HG03196 (cell line): ENCODE measurements at regions not wholly inside any gene's neighbourhood (a gene's known extent, or its start where the extent isn't known, plus 50 kb on each side); places are given as distances from the start of the nearest gene placed in this dataset.
"Not testable (repeated sequence)": the region's sequence is repeated elsewhere in the genome, so short reads cannot be mapped to it uniquely, and the experiment has no call there.

ENCODE experiments used
- ATAC-seq: cut with Tn5 transposase; IDR thresholded peaks from one replicate; pipeline ENCODE4 v1.9.1; 2021; ENCODE audit not compliant: unreplicated experiment

- ATAC-seq, result no peak
Measured at GRCh38 chr3:31314258-31314657, 218.5 kb upstream of the STT3B start.

- no peak for ATAC-seq
Measured at GRCh38 chr3:31319332-31319731, 213.4 kb upstream of the STT3B start.

- no peak for ATAC-seq
Measured at GRCh38 chr3:31321620-31322019, 211.1 kb upstream of the STT3B start.

DNA sequence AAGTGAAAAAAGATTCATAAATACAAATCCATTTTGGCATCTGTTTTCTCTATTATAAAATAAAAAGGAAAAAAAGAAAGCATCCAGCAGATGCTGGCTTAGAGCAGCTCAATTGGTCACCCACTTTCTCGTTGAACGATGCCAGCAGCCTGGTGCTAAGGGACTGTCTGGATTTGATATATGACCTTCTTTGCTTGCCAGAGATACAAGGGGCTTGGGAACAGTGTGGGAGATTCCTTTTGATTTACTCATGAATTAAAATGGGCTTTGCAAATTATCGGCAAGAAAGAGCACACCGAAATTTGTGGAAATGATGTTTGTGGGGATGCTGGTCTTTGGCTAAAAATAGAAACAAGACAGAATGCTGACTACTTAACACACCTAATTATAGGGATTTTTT, 210.3 kb upstream of the STT3B start:
- no peak for ATAC-seq

GRCh38 chr3:31327826-31328357, 204.8 kb upstream of the STT3B start:
- not testable (repeated sequence) for ATAC-seq

DNA sequence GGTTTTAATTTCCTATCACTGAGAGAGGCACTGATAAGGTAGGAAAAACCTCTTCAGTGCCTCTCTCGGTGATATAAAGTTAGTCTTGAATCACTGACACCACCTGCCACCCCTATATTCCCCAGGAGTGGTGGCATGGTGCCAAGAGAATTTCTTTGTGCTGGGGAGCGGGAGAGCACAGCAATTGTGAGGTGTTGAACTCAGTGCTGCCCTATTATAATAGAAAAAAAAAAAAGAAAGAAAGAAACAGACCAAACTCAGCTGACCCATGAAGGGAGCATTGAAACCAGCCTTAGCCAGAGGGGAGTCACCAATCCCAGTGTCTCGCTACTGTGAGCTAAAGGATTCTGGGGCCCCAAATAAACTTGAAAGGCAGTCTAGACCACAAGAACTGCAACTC, 201.4 kb upstream of the STT3B start:
- ATAC-seq, result no peak

DNA sequence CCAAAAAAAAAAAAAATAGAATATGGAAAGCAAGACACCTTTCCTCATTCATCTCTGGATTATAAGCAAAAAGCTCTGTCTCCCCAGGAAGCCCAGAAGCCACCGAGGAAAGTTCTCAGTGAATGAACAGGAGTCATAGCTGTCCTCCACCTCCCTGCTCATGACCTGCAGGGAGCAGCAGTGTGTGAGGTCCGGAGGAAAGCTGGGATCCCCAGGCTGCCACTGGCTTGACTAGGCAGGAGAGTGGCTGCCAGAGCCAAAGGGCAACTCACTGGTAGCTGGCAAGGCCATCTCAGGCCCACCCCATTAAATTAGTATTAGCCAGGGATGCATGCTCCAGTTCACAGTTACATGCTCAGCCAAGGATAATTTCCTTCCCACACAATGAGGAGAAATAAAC, 191.6 kb upstream of the STT3B start:
- no peak for ATAC-seq

DNA sequence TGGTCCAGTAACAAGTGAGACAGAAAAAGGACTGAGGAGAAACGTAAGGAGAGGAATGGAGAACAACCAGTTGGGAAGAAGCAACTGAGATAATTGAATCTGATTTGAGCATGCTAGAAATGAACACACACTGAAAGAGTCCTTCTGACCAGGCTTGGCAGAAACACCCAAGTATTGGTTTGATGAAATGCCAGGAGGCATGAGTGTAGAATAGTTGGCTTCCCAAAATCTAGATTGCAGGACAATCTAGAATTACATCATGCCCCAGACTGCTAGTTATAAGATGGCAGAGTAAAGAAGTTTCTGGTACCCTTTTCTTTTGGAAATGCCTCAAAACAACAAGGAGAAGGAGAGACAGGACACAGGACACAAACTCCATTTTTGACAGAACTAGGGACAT, 189.7 kb upstream of the STT3B start:
- no peak for ATAC-seq

DNA sequence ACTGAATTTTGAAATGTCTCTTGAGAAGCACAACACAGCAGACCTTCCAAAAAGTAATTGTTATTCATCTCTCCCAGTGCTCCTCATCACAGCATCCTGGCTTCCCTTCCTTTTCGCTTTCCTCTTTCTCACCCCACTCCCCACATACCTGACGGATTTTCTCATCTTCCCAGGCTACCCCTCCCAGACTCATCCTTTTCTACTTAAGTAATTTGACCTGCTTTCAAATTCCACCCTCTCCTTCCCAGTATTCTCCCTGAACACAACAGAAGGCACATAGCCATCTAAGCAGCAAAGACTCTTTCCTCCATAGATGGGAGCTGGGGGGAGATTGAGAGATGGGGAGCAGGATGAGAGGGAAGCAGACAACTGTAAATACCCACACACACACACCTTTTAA, 187.1 kb upstream of the STT3B start:
- no peak for ATAC-seq

GRCh38 chr3:31346542-31346979, 186.2 kb upstream of the STT3B start:
- no peak for ATAC-seq

DNA sequence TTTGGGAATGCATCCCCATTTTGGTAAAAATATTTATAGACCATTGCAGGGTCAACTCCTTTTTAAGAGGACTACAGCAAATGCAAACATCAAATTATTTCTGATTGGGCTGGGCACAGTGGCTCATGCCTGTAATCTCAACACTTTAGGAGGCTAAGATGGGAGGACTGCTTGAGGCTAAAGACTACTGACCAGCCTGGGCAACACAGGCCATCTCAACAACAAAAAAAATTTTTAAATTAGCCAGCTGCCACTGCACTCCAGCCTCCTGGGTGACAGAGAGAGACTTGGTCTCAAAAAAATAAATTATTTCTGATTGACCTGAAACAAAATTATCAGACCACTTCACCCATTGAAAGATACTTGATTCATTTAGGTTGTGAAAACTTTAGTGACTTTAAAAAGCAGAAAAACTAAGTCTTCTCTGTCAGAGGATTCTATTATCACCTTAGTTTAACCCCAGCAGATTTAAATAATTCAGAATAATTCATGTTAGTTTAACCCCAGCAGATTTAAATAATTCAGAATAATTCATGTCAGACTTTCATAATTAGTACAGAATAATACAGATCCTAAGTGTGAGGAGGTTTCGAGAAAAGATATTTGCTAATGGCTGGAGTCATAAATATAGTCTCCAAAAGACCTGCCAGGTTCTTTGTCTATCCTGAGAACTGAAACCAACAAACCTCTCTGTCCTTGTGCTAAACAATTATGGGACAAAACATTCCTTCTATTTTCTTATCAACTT, 183.6 kb upstream of the STT3B start:
- ATAC-seq, result no peak

DNA sequence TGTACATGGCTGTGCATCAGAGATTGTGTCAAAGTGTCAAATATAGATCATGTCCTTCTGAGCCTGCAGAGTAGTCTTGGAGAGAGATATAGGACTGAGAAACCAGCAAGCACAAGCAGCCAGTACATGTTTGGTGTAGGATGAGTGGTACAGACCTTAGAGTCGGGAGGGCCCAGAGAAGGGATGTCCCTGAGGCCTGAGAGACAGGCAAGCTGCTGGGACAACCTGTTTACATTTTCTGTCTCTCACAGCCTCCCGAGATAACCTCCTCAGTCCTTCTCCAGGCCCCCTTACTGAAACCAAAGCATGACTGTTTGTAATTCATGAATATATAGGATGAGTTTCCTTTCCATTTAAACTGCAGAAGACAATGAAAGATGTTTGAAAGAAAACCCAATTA, 182.4 kb upstream of the STT3B start:
- ATAC-seq, result no peak

GRCh38 chr3:31352331-31352730, 180.4 kb upstream of the STT3B start:
- no peak for ATAC-seq

DNA sequence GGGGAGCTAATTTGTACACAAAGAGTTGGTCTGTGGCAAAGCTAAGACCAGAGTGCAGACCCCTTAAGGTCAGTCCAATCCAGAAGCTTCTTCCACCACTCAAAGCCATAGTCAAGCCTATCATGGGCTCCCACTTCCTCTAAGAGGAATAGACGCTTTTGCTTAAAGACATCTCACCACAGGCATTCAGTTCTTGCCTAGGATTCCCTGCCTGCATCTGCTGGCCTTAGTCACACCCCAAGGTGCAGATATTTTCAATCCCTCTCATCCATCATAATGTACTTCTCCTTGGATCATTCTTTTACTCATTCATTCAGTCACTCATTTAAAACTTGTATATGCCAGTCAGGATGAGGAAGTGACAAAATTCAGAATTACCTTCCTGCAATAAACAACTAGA, 179.6 kb upstream of the STT3B start:
- ATAC-seq, result no peak

DNA sequence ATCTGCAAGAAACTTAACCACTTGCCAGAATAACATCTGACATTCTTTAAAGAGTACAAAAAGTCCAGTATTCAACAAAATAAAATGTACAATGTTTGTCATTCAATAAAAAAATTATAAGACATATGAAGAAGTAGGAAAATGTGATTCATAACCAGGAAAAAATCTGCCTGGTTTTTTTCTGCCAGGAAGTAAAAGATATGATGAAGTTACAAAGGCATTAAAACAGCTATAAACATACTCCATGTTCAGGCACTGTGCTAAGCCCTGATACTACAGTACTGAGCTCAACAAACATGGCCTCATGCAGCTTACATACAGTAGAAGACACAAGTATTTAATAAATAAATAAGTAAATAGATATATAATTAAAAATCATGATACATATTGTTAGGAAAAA, 178.4 kb upstream of the STT3B start:
- no peak for ATAC-seq

DNA sequence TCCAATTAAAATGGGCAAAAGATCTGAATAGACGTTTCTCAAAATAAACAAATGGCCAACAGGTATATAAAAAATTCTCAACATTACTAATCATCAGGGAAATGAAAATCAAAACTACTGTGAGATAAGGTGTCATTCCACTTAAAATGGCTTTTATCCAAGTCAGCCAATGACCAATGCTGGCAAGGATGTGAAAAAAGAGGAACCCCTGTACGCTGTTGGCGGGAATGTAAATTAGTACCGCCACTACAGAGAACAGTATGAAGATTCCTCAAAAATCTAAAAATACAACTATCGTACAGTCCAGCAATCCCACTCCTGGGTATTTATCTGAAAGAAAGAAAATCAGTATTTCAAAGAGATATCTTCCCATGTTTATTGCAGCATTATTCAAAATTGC, 176.9 kb upstream of the STT3B start:
- ATAC-seq, result no peak

GRCh38 chr3:31356941-31357340, 175.8 kb upstream of the STT3B start:
- no peak for ATAC-seq

DNA sequence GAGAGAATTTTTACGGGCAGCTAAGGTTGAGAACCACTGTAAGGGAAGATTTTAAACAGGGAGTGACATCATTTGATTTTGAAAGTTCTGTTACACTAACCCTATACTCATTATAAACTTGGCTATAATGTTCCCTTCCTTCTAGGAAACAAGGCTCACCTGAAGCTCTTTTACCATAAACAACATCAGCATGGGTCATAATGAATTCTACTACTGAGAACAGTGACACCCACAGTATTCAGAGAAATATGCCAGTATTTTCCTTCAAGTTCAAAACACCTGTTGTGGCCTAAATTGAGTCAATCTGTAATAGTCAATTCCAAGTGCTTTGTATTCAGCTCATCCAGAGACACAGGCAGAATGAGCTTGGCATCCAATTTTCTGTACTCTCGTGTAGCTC, 175.3 kb upstream of the STT3B start:
- ATAC-seq, result no peak

DNA sequence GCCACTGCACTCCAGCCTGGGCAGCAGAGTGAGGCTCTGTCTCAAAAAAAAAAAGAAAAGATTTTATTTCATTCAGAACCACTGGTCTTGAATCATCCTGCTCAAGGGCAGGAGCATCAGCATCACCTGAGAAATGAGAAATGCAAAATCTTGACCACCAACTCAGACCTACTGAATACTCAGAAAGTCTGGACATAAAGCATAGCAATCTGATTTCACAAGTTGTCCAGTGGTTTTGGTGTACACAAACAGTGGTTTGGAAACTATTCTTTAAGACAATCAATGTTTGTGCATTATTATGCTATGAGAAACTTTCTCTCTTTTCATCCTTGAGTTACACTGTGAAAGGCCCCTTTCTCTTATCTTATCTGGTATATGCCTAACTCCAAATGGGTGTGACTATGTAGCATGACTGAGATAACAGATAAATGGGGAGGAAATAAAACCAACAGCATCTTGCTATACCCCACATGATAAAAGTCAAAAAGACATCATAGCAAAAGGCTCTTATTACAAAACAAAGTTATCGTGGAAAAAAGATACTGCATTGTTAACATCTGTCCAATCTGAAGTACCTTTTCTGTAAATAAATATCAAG, 174.2 kb upstream of the STT3B start:
- no peak for ATAC-seq

DNA sequence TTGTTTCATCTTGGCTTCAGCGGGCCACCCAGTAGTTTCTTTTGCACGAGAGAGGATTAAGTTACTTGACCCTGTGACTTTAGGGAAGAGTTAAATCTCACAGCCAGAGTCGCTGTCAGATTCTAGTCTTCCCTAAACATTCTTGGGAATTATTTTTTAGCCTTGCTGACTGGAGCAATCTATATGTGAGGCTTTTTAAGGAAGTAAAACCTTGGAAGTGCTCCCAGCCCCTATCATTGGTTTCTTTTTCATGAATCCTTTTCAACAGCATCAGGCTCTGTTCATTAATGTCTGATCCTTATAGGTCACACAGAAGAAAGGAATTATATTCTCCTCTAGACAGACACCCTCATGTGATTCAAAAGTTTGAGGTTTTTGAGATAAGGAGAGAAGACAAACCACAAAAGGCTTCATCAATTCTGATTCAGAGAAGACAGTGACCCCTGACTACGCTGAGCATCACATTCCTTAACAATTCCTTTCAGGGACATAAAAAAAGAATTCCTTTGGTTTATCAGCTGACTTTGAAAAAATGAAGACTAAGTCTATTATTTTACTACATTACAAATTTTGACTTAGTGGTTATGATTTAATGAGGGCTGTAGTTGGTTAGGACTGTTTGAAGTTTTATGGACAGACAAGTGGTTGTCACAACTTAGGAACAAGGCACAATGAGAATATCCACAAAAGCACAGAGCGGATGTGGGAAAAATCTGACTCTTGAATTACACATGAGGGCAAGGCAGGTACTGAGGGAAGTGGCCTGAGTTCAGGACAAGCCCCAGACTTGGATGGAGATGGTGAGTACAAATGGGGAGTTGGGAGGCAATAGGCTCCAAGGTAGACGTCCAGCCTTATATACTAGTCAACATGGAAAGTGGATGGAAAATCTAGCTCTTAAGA, 171.1 kb upstream of the STT3B start:
- ATAC-seq, result no peak

DNA sequence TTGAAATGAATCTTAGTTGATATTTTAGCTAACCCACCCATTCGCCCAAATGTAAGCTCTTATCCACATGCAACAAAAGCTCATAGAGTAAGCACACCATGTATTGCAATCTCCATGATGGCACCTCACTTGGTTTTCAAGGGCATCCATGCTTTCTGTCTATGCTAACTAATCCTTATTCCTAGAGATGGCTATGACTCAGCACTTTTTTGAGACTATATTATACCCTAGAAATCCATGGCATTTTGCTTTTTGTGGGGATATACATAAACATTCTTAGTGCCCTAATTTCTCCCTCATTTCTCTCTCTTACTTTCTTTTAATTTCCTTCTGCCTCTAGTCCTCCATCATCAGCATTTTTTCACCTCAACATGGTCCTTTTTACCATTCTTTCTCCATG, 168.5 kb upstream of the STT3B start:
- no peak for ATAC-seq

- no peak for ATAC-seq
Measured at GRCh38 chr3:31364711-31365110, 168.0 kb upstream of the STT3B start.
